Mesendoderm (in vitro differentiated cells): ENCODE measurements at regions not wholly inside any gene's neighbourhood (a gene's known extent, or its start where the extent isn't known, plus 50 kb on each side); places are given as distances from the start of the nearest gene placed in this dataset.

Experiments
- DNase-seq: peaks from one replicate; pipeline ENCODE4 v3.0.0; 2013
- H2AK5ac ChIP-seq: 2 replicates; pipeline ENCODE4 v1.6.1; 2013; ENCODE audit warnings: low read length, inconsistent platforms
- H2BK120ac ChIP-seq: 2 replicates; pipeline ENCODE4 v1.6.1; 2013; ENCODE audit warnings: low read depth, mild to moderate bottlenecking, low read length, moderate library complexity, mixed read lengths
- H2BK15ac ChIP-seq: replicated peaks from 2 replicates; pipeline ENCODE4 v1.6.1; 2013; ENCODE audit warnings: low read depth, mild to moderate bottlenecking, moderate library complexity
- H2BK5ac ChIP-seq: 2 replicates; pipeline ENCODE4 v1.6.1; 2013; ENCODE audit warnings: low read length, inconsistent platforms
- H3K18ac ChIP-seq: 2 replicates; pipeline ENCODE4 v1.6.1; 2013; ENCODE audit warnings: mild to moderate bottlenecking, low read length, mixed read lengths
- H3K23ac ChIP-seq: one replicate; pipeline ENCODE4 v1.6.1; 2013; ENCODE audit warnings: low read length
- H3K27ac ChIP-seq: 2 replicates; pipeline ENCODE4 v1.5.1; 2013; ENCODE audit warnings: low read depth, mild to moderate bottlenecking, inconsistent platforms, low read length, moderate library complexity
- H3K27me3 ChIP-seq: 2 replicates; pipeline ENCODE4 v1.6.1; 2013; ENCODE audit warnings: low read length, control low read depth, mild to moderate bottlenecking, inconsistent platforms; ENCODE audit not compliant: insufficient read depth, poor library complexity
- H3K36me3 ChIP-seq: 2 replicates; pipeline ENCODE4 v1.6.1; 2013; ENCODE audit warnings: low read length, inconsistent platforms; ENCODE audit not compliant: control insufficient read depth, insufficient read depth
- H3K4ac ChIP-seq: one replicate; pipeline ENCODE4 v1.6.1; 2013; ENCODE audit warnings: low read depth, mild to moderate bottlenecking, low read length, moderate library complexity
- H3K4me1 ChIP-seq: 2 replicates; pipeline ENCODE4 v1.6.1; 2013; ENCODE audit warnings: low read depth, low read length, inconsistent platforms; ENCODE audit not compliant: control insufficient read depth
- H3K4me2 ChIP-seq: 2 replicates; pipeline ENCODE4 v1.6.1; 2013; ENCODE audit warnings: low read length
- H3K4me3 ChIP-seq: 2 replicates; pipeline ENCODE4 v1.5.1; 2013; ENCODE audit warnings: mild to moderate bottlenecking, low read length
- H3K56ac ChIP-seq: one replicate; pipeline ENCODE4 v1.6.1; 2013; ENCODE audit warnings: low read length
- H3K79me1 ChIP-seq: 2 replicates; pipeline ENCODE4 v1.6.1; 2013; ENCODE audit warnings: low read length, inconsistent platforms
- H3K79me2 ChIP-seq: 2 replicates; pipeline ENCODE4 v1.6.1; 2013; ENCODE audit warnings: mild to moderate bottlenecking, low read length; ENCODE audit not compliant: control insufficient read depth, insufficient read depth
- H3K9ac ChIP-seq: 2 replicates; pipeline ENCODE4 v1.6.1; 2013; ENCODE audit warnings: low read length, inconsistent platforms
- H4K5ac ChIP-seq: one replicate; pipeline ENCODE4 v1.6.1; 2013; ENCODE audit warnings: low read length
- H4K8ac ChIP-seq: one replicate; pipeline ENCODE4 v1.6.1; 2013; ENCODE audit warnings: low read depth, mild to moderate bottlenecking, control low read depth, low read length, moderate library complexity
- WGBS: extraction: QIAGEN DNeasy Blood & Tissue Kit; methylation state at CpG from one replicate; pipeline ENCODE4 v1.1.7; 2013; ENCODE audit warnings: low lambda C conversion rate, missing lambda C conversion rate; ENCODE audit not compliant: insufficient coverage; ENCODE audit errors: extremely low coverage; 5-methylcytosine and 5-hydroxymethylcytosine counted together

- Histone ChIP-seq H3K4me2 (no peak overlapping the region), H2BK120ac (no peak overlapping the region), H2BK5ac (no peak overlapping the region), H3K79me1 (no peaks in the 10 kb centered on the region), H4K5ac (no peak overlapping the region), H3K23ac (no peak overlapping the region), H3K27ac (no peak overlapping the region), H3K4me3 (no peak overlapping the region), H3K56ac (no peak overlapping the region), H3K36me3 (no peaks in the 10 kb centered on the region), H3K9ac (no peak overlapping the region), H3K27me3 (no peaks in the 10 kb centered on the region), H2AK5ac (no peak overlapping the region), H3K4me1 (no peaks in the 10 kb centered on the region), H3K4ac (no peak overlapping the region), H3K18ac (no peak overlapping the region), H2BK15ac (no peak overlapping the region), H3K79me2 (no peaks in the 10 kb centered on the region), H4K8ac (no peak overlapping the region)
- DNase-seq: no peak
- no CpG with 5 or more reads among the region's 1 CpG for WGBS
These were observed 248.3 kb upstream of the SLITRK1 start for GRCh38 chr13:84130495-84131114.

- Histone ChIP-seq H3K27me3 (no peaks in the 10 kb centered on the region), H3K4me3 (no peak overlapping the region), H3K36me3 (no peaks in the 10 kb centered on the region), H3K4ac (no peak overlapping the region), H2AK5ac (no peak overlapping the region), H3K79me2 (no peaks in the 10 kb centered on the region), H2BK120ac (no peak overlapping the region), H2BK15ac (no peak overlapping the region), H4K8ac (no peak overlapping the region), H3K23ac (no peak overlapping the region), H3K4me2 (no peak overlapping the region), H4K5ac (no peak overlapping the region), H3K56ac (no peak overlapping the region), H3K18ac (no peak overlapping the region), H3K79me1 (no peaks in the 10 kb centered on the region), H2BK5ac (no peak overlapping the region), H3K4me1 (no peaks in the 10 kb centered on the region), H3K27ac (no peak overlapping the region), H3K9ac (no peak overlapping the region)
- no CpG with 5 or more reads among the region's 2 CpGs for WGBS
- DNase-seq: no peak
These were observed 247.7 kb upstream of the SLITRK1 start for GRCh38 chr13:84129966-84130365.

GRCh38 chr13:84127597-84128128 is 245.4 kb upstream of the SLITRK1 start:
- no peak overlapping the region for H3K23ac ChIP-seq
- H3K56ac ChIP-seq: no peak overlapping the region
- no peak for DNase-seq
- no peak overlapping the region for H2BK120ac ChIP-seq
- no peak overlapping the region for H3K4ac ChIP-seq
- no peak overlapping the region for H3K9ac ChIP-seq
- no peaks in the 10 kb centered on the region for H3K4me1 ChIP-seq
- H2BK5ac ChIP-seq: no peak overlapping the region
- H4K8ac ChIP-seq: no peak overlapping the region
- H2BK15ac ChIP-seq: no peak overlapping the region
- H3K4me2 ChIP-seq: no peak overlapping the region
- no peak overlapping the region for H3K27ac ChIP-seq
- no peak overlapping the region for H4K5ac ChIP-seq
- no peaks in the 10 kb centered on the region for H3K36me3 ChIP-seq
- no peaks in the 10 kb centered on the region for H3K79me2 ChIP-seq
- H3K18ac ChIP-seq: no peak overlapping the region
- no CpG with 5 or more reads among the region's 8 CpGs for WGBS
- H3K27me3 ChIP-seq: no peaks in the 10 kb centered on the region
- H3K79me1 ChIP-seq: no peaks in the 10 kb centered on the region
- no peak overlapping the region for H2AK5ac ChIP-seq
- H3K4me3 ChIP-seq: no peak overlapping the region

GRCh38 chr13:84126671-84127171 is 244.4 kb upstream of the SLITRK1 start:
- Histone ChIP-seq H3K4me3 (no peak overlapping the region), H3K18ac (no peak overlapping the region), H2BK15ac (no peak overlapping the region), H3K79me1 (no peaks in the 10 kb centered on the region), H3K4me2 (no peak overlapping the region), H3K56ac (no peak overlapping the region), H2BK5ac (no peak overlapping the region), H3K27ac (no peak overlapping the region), H2BK120ac (no peak overlapping the region), H4K8ac (no peak overlapping the region), H4K5ac (no peak overlapping the region), H3K79me2 (no peaks in the 10 kb centered on the region), H3K9ac (no peak overlapping the region), H3K4me1 (no peaks in the 10 kb centered on the region), H3K36me3 (no peaks in the 10 kb centered on the region), H2AK5ac (no peak overlapping the region), H3K23ac (no peak overlapping the region), H3K27me3 (no peaks in the 10 kb centered on the region), H3K4ac (no peak overlapping the region)
- no peak for DNase-seq
- no CpG with 5 or more reads among the region's 7 CpGs for WGBS

- no peak overlapping the region for H3K27ac ChIP-seq
- no peak overlapping the region for H2BK15ac ChIP-seq
- no peaks in the 10 kb centered on the region for H3K36me3 ChIP-seq
- no peaks in the 10 kb centered on the region for H3K79me1 ChIP-seq
- no peak overlapping the region for H3K4ac ChIP-seq
- H4K8ac ChIP-seq: no peak overlapping the region
- no peak overlapping the region for H2BK120ac ChIP-seq
- no peaks in the 10 kb centered on the region for H3K27me3 ChIP-seq
- no peak for DNase-seq
- no peak overlapping the region for H3K56ac ChIP-seq
- H3K79me2 ChIP-seq: no peaks in the 10 kb centered on the region
- no peak overlapping the region for H3K4me2 ChIP-seq
- H4K5ac ChIP-seq: no peak overlapping the region
- H3K18ac ChIP-seq: no peak overlapping the region
- no peak overlapping the region for H2BK5ac ChIP-seq
- H3K23ac ChIP-seq: no peak overlapping the region
- no peaks in the 10 kb centered on the region for H3K4me1 ChIP-seq
- H3K9ac ChIP-seq: no peak overlapping the region
- no peak overlapping the region for H2AK5ac ChIP-seq
- H3K4me3 ChIP-seq: no peak overlapping the region
- WGBS: no CpG with 5 or more reads among the region's 1 CpG
These were observed 239.2 kb upstream of the SLITRK1 start for GRCh38 chr13:84121456-84121855.
